Thyroid gland (tissue), 4 donors: ENCODE measurements at regions not wholly inside any gene's neighbourhood (a gene's known extent, or its start where the extent isn't known, plus 50 kb on each side); places are given as distances from the start of the nearest gene placed in this dataset.

ENCODE experiments used
- POLR2A ChIP-seq, 2 donors: fragments of 450-650 bp; IDR thresholded peaks; one replicate each; pipeline ENCODE4 v1.6.1; 2017; ENCODE audit warnings: antibody characterized with exemption in 2 of 2, mild to moderate bottlenecking in 2 of 2, moderate library complexity in 1 of 2
- TF ChIP-seq, protein P1 (sequence below), 6 experiments: fragments of 200-600 bp in 3 of 6; fragments of 450-650 bp in 3 of 6; sonication (generic) in 3 of 6; IDR thresholded peaks; one replicate each; pipeline ENCODE4 v1.5.1; 2016 to 2019; ENCODE audit warnings: antibody characterized with exemption in 6 of 6, mild to moderate bottlenecking in 2 of 6, inconsistent platforms in 1 of 6, moderate library complexity in 1 of 6

DNA sequence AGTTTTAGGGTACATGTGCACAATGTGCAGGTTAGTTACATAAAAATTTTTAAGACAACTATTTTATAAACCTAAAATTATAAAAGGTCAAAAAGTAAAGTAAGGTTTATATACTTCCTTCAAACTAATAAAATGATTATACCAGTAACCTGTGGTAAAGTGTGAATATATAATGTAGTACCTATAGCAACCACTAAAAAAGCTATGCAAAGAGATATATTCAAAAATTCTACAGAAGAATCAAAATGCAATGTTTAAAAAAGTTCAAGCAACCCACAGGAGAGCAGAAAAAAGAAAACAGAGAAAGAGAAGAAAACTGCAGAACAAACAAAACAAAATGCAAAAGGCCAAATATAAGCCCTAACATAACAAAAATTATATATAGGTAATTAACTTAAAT lies 379.5 kb upstream of the GALNTL6 start:
- no peak for TF ChIP-seq POLR2A (IDR thresholded peaks at IDR 0.05)
- TF ChIP-seq, protein P1, sequence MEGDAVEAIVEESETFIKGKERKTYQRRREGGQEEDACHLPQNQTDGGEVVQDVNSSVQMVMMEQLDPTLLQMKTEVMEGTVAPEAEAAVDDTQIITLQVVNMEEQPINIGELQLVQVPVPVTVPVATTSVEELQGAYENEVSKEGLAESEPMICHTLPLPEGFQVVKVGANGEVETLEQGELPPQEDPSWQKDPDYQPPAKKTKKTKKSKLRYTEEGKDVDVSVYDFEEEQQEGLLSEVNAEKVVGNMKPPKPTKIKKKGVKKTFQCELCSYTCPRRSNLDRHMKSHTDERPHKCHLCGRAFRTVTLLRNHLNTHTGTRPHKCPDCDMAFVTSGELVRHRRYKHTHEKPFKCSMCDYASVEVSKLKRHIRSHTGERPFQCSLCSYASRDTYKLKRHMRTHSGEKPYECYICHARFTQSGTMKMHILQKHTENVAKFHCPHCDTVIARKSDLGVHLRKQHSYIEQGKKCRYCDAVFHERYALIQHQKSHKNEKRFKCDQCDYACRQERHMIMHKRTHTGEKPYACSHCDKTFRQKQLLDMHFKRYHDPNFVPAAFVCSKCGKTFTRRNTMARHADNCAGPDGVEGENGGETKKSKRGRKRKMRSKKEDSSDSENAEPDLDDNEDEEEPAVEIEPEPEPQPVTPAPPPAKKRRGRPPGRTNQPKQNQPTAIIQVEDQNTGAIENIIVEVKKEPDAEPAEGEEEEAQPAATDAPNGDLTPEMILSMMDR (IDR thresholded peaks at IDR 0.05) = no peak
